Ureter (tissue), 1 donor: ENCODE measurements at regions not wholly inside any gene's neighbourhood (a gene's known extent, or its start where the extent isn't known, plus 50 kb on each side); places are given as distances from the start of the nearest gene placed in this dataset.

Source experiments
- DNase-seq: peaks from one replicate; pipeline ENCODE4 v3.0.0-alpha.2; 2020; ENCODE audit warnings: low spot score
- donor health status: DM: yes; HTN: yes; CAD: no.

DNA sequence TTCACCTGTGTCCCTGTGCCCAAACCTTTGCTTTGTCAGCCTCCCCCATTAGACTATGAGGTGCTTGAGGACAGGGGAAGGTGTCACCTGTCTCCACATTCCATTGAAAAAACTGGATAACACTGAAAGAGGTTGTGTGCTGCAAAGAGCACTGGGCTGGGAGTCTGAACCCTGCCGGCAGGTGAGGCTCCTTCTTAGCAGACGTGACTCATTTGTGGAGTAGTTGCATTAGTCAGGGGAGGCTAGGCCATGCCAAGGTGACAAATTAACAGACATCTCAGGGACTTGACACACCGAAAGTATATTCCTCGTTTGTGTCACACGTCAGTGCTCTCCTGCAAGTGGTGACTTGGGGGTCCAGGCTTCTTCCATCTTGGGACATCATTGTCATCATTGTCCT lies 95.9 kb upstream of the STX18 start:
- DNase-seq: no peak

DNA sequence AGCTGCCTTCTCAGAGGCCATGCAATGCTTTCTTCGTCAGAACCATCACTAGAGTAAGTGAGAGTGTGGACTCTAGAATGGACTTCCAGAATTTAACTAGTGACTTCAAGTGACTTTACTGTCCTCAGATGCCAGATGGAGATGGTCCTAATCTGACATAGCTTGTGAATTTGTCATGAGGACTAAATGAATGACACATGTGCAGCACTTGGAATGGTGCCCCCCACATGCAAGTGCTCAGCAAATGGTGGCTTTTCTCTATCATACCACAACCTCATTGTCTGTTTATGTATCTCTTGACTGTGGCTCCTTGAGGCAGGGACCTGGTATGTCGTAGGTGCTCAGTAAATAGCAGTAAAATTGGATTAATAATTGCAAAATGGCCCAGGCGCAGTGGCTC lies 91.6 kb upstream of the STX18 start:
- DNase-seq: no peak

DNA sequence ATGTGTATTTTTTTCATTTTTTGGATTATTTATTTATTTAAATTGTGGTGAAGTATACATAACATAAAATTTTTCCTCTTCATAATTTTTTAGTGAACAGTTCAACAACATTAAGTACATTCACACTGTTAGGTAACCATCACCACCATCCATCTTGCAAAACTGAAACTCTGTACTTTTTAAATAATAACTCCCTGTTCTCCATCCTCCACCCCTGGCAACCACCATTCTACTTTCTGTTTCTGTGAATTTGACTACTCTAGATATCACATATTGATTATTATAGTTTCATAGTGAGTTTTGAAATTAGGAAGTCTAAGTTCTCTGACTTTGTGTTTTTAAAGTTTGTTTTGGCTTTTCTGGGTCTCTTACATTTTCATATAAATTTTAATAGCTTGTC lies 89.3 kb upstream of the STX18 start:
- no peak for DNase-seq

DNA sequence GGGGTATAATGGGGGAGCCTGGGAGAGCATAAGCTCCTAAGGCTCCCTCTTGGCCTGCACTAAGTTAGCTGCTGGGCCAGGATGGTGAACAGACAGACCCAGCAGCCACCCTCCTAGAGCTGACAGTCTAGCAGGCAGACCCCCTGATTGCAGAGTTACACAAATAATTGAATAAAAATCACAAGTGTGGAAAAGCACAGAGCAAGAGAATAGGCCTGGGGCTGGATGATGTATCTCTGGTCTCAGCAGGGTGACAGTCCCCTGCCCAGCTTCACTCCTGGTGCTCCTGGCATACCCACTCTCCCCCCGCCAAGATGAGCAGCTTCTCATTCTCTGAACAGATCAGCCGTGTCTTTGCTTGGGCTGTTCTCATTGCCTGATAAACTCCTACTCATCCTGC lies 86.1 kb upstream of the STX18 start:
- DNase-seq: no peak

DNA sequence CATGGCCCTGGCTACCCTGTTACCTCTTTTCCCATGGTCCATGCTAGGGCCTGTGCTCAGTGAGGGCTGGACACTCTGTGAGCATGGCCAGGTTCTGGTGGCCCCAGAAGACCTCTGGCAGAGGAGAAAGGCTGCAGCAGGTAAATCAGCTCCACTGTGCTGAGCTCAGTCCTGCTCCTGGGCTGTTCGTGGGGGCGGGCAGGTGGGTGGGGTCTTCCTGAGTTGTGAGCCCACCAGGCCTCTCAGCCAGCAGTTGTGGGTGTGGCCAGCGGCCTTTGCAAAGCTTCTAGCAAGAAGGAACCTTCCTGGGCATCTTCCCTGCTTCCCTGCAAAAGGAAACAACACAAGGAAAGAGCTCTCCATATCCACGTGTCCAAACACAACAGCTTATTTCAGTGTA lies 85.3 kb upstream of the STX18 start:
- no peak for DNase-seq

DNA sequence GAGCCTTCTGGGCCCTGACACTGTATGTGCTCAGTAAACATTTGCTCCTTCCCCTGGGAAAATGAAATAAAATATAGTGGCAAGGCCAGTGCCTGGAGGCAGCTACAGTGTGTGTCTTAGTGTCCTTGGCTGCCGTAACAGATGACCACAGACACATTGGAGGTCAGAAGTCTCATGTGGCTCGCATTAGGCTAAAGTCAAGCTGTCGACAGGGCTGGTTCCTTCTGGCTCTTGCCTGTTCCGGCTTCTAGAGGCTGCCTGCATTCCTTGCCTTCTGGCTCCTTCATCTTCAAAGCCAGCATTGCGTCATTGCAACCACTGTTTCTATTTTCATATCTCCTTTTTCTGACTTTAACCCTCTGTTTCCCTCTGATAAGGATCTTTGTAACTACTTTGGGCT lies 83.6 kb upstream of the STX18 start:
- no peak for DNase-seq

DNA sequence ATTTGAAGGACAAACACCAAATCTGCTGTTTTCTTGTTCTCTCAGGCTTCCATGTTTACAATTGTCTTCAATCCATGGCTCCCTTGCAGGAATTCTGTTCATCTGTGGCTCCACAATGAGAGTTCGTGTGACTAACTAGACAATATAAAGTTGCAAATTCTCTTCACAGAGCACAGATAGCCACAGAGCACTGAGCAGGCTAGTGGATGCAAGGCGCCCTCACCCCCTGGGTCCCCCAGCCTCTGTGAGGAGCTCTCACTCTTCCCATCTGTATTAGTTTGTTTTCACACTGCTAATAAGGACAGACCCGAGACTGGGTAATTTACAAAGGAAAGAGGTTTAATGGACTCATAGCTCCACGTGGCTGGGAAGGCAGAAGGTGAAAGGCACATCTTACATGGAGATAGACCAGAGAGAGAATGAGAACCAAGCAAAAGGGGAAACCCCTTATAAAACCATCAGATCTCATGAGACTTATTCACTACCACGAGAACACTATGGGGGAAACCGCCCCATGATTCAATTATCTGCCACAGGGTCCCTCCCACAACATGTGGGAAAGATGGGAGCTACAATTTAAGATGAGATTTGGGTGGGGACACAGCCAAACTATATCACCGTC lies 82.5 kb upstream of the STX18 start:
- DNase-seq: no peak

DNA sequence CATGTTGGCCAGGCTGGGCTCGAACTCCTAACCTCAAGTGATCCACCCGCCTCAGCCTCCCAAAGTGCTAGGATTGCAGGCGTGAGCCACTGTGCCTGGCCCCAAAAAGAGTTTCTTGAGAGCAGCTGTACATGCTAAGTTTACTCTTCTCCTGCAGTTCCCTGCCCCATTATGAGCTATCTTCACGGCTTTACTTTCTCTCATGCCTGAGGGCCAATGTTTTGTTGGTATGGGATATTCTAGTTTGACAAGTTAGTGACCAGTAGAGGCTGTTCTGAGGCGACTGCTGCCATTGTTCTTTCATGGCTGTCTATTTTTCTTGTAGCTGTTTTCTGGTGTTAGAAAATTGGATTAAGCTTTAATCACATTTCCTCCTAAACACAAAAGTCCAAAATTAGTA lies 78.0 kb upstream of the STX18 start:
- DNase-seq: no peak

DNA sequence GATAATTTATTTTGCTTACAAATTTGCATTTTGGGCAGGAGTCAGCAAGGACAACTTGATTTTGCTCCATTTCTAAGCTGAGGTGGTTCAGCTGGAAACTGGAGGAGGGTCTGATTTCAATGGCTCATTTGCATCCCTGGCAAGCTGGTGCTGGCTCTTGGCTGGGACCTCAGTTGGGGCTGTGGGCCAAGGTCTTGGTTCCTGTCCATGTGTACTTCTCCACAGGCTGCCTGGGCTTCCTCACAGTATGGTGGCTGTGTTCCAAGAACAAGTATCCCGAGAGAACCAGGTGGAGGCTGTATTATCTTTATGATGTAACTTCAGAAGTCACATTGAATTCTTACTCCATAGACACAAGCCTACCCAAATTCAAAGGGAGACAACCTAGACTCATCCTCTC lies 77.0 kb upstream of the STX18 start:
- DNase-seq: no peak

DNA sequence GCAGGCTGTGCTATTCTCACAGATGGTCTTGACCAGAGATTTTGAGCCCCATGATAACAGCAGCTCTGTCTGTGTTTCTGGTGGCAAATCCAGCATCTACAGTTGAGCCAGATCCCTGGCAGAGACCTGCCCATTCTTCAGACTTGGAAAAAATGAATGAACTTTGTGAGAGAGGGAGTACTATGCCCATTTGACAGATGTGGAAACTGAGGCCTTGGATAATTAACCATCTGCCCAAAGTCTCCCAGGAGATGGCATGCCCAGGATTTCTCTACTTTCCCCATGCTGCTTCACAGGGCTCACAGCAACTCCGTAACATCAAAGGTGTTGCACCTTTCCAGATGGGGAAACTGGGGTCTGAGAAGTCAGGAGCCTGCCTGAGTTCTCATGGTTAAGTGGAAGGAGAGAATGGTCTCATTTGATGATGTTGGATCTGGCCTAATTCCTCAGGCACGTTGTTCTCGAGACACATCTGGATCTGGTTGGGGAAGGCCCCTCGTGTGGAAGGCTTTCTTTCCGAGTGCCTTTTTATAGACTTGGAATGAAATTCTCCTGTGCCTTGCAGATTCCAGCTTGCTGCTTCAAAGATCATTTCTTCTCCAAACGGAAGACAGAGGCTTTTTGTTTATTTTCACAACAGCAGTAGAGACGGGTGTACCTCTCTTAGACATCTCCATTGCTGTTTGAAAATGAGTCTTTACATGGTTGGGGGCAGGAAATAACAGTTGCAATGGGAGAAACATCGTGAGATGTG lies 73.3 kb upstream of the STX18 start:
- DNase-seq: no peak

DNA sequence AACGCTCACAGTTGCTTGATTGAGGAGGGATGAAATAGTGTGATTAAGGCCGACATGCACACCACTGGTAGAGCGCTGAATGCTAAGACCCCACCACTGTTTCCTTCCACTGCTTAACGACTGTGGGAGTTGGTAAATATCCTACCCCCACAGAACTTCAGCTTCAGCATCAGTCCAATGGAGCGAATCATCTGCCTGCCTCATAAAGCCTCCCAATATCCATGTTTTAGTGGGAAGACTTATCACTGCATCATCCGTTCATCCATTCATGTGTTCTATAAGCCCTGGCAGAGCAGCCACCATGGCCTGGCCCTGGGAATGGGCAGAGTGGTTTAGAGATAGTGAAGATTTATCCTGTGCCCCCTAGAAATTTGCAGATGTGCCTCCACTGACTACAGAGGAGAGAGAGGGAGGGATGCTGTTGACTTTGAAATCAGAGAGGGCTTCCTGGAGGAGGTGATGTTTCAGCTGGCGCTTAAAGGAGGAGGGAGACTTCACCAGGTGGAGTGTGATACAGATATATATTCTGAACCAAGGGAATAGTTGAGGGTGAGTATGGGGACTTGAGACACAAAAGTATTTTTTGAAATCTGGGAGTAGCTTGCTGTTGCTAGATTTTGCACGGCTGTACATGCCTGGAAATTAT lies 71.9 kb upstream of the STX18 start:
- no peak for DNase-seq

DNA sequence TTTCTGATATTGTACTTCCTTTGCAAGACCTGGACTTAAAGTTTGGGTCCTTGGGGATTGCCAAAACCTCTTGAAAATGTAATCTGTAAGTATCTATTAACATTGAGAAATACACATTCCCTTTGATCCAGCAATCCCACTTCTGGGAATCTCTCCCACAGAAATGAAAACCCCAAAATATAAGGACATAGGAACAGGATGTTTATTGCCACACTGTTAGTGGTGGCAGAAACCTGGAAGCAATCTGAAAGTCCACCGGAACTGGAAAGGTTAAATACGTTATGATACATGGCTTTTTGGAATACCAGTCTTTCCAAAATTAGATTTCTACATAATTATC lies 71.2 kb upstream of the STX18 start:
- DNase-seq: no peak

DNA sequence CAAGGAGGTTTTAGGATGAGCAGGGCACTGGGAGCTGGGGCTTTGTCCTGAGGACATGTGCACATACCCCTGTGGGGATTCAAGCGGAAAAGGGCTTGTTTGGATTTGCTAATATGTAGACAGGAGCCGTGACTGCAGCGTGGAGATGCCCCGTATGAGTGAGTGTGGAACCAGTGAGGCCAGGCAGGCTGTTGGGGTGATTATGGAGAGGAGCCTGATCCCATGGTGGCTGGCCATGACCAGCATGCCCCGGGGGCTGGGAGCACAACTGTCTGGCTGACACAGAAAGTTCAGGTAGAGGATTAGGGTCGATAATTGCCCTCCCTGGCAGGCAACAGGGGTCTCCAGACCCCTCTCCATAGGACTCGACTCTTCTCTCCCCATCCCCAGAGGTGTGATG lies 68.8 kb upstream of the STX18 start:
- DNase-seq: no peak

DNA sequence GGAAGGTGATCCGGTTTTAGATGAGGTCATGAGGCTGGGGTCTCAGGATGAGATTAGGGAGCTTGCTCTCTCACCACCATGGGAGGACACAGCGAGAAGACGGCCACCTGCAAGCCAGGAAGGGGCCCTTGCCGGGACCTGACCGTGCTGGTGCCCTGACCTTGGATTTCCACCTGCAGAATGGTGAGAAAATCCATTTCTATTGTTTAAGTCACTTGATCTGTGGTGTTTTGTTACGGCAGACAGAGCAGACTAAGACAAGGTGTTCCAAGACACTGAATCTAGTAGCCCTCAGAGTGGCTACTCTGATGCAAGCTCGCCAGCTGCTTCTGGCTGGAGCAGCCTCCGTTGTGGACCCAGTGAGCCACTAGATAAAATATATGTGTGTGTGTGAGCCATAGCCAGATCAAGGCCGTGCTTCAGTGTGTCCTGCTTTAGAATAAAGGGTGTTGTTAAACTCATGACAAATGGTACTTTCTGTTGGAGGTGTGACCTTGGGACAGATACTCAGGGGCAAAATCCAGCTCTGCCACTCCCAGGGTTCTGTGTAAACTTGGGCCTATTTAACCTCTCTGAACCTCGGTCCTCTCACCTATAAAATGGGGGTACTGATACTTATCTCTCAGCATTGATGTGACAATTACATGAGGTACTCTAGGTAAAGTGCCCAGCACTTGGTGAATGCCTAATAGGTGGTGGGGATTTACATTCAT lies 67.9 kb upstream of the STX18 start:
- DNase-seq: no peak

DNA sequence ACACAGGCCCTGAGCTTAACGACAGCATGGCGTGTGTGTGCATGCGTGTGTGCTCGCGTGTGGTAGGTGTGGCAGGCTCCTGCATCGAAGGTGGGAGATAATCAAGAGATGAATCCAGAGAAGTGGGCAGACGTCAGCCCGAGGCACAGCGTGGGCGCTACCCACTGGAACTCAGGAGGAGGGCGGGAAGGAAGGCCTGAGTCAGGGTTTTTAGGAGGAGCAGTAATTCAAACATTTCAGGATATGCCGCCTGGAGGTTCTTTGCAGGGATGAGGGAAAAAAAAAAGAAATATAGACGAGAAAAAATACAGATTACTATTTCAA lies 66.3 kb upstream of the STX18 start:
- no peak for DNase-seq

DNA sequence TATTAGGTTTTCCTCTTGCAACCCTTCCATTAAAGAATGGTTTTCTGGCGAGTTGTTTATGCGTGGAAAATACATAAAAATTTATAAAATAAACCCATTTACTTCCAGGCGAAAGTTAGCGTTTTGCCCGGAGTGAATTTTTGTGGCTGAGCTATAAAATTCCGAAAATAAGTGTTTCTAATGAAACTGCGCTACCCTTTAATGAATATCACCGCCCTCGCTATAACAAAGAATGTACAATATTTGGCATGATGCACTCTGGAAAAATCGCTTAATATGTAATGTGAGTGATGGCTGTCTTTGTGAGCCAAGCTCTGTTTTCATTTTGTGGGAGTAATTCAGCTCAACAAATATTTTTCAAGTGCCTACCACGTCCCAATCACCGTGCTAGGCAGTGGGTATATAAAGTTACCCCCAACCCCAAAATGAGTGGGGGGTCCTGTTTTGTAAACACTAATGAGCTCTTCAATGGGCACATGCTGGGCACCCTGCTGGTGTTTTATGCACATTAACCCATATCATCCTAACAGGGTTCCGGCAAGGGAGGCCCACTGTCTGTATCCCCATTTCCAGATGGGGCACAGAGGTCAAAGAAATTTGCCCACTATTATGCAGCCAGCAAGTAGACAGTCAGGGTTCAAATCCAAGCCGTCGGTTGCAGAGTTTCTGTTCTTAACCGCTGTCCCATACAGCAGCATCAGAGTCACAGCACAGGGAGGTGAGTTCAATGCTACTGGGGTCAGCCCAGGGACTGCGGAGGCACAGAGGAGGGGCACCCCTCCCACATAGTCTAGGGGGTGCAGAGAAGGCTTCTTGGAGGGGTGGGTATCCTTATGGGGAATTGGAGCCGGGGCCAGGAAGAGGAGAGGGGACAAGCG lies 65.7 kb upstream of the STX18 start:
- DNase-seq: no peak

DNA sequence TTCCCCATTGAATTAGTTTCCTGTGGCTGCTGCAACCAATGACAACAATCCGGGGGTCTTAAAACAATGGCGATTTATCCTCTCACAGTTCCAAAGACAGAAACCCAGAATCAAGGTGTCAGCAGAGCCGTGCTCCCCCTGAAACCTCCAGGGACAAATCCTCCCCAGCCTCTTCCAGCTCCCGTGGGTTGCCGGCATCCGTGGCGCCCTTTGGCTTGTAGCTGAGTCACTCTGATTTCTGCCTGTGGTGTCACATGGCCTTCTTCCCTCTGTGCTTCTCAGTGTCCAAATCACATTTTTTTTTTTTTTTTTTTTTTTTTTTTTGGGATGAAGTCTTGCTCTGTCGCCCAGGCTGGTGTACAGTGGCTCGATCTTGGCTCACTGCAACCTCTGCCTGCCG lies 64.5 kb upstream of the STX18 start:
- no peak for DNase-seq

DNA sequence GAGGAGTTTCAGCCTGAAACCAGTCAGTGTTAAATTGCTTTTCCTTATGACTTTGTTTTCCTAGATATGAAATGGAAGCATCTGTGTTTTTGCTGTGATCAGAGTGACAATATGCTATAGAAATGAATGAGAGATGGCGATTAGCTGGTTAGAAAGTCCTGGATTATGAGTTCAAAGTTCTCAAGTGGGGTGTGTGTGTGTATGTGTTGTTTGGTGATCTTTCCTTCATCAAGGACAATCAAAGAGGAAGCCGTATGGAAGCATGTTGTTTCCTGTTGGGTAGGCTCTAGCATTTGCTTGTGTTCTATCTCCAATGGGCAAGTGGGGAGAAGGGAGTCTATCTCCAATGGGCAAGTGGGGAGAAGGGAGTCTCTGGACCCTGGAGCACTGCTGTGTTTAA lies 64.0 kb upstream of the STX18 start:
- DNase-seq: no peak

DNA sequence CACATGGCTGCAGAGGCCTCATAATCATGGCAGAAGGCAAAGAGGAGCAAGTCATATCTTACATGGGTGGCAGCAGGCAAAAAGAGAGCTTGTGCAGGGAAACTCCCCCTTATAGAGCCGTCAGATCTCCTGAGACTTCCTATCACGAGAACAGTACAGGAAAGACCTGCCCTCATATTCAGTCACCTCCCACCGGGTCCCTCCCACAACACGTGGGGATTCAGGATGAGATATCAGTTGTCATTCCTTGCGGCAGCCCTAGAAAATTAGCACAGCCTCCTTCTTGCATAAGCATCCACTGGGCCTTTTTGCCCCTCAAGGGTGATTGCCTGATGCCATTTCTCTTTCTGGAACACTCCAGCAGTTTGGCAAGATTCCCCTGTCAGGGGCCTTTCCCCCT lies 61.7 kb upstream of the STX18 start:
- DNase-seq: no peak

DNA sequence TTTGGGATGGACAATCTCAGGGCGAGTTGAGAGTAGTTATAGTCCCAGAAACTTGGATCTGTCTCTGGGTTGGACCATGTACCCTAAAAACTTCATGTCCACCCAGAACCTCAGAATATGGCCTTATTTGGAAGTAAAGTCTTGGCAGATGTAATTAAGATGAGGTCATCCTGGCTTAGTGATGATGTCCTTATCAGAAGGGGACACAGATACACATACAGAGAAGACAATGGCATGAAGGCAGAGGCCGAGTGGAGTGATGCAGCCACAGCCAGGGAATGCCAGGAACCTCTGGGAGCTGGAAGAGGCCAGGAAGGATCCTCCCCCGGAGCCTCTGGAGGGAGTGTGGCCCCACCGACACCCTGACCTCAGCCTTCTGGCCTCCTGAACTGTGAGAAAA lies 61.2 kb upstream of the STX18 start:
- no peak for DNase-seq

DNA sequence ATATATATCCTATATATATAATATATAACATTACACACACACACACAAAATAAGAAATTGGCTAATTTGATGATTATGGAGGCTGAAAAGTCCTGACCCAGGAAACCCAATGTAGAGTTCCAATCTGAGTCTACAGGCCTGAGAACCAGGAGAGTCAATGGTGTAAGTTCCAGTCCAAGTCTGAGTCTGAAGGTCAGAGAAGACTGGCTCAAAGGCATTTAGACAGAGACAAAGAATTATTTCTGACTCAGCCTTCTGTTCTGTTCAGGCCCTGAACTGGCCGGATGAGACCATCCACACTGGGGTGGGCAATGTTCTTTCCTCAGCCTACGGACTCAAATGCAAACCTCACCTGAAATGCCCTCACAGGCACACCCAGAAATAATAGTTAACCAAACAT lies 60.6 kb upstream of the STX18 start:
- DNase-seq: no peak

DNA sequence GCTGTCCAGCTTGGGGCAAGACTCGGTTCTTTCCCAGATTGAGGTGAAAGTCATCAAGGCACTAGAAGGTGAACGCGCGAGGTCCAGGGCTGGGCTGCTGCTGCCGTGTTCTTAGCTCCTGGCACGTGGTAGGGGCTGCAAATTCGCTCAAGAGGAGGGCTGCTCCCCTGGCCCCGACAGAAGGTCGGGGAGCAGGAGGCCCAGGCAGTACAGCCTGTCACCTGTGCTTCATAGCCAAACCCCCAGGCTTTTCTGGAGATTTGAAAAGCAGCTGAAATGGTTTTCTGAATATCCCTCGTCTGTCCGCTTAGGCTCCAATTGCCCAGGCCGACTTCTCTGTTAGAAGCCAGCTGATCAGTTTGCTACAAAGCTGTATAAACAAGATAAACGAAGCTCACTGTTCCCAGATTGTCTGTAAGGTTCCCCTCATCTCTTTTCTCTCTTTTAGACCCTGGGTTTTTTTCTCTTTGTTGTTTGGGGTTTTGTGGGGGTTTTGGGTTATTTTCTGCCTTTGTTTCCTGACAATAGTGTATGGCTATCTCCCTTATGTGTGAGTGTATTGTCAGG lies 60.0 kb upstream of the STX18 start:
- no peak for DNase-seq
